Loucy (cell line): ENCODE measurements at regions not wholly inside any gene's neighbourhood (a gene's known extent, or its start where the extent isn't known, plus 50 kb on each side); places are given as distances from the start of the nearest gene placed in this dataset.
"Not testable (repeated sequence)": the region's sequence is repeated elsewhere in the genome, so short reads cannot be mapped to it uniquely, and the experiment has no call there.

ENCODE experiments used
- H2AFZ ChIP-seq: fragments of 200-600 bp; sonication (generic); 2 replicates; pipeline ENCODE4 v1.6.0; 2016; ENCODE audit warnings: antibody characterized with exemption, mild to moderate bottlenecking, low read length, moderate library complexity
- H3F3A ChIP-seq: fragments of 200-600 bp; 2 replicates; pipeline ENCODE4 v1.6.0; 2016; ENCODE audit warnings: antibody characterized with exemption, low read depth, mild to moderate bottlenecking
- H3K27me3 ChIP-seq: fragments of 200-600 bp; sonication (generic); 2 replicates; pipeline ENCODE4 v1.6.1; 2014; ENCODE audit warnings: low read length, mild to moderate bottlenecking; ENCODE audit not compliant: insufficient read depth, poor library complexity, severe bottlenecking
- H3K36me3 ChIP-seq: fragments of 200-600 bp; sonication (generic); 2 replicates; pipeline ENCODE4 v1.6.1; 2016; ENCODE audit warnings: low read length; ENCODE audit not compliant: insufficient read depth
- H3K4me1 ChIP-seq: fragments of 200-600 bp; sonication (generic); 2 replicates; pipeline ENCODE4 v1.5.1; 2014; ENCODE audit warnings: low read length, mild to moderate bottlenecking; ENCODE audit not compliant: insufficient read depth, poor library complexity, severe bottlenecking
- H3K4me2 ChIP-seq: fragments of 200-600 bp; sonication (generic); 2 replicates; pipeline ENCODE4 v1.6.0; 2014; ENCODE audit warnings: antibody characterized with exemption, low read length, low read depth, mild to moderate bottlenecking; ENCODE audit not compliant: poor library complexity, severe bottlenecking
- H3K4me3 ChIP-seq: fragments of 200-600 bp; sonication (generic); 2 replicates; pipeline ENCODE4 v1.5.1; 2014; ENCODE audit warnings: low read length, mild to moderate bottlenecking, mixed read lengths; ENCODE audit not compliant: poor library complexity, severe bottlenecking
- H3K79me2 ChIP-seq: fragments of 200-600 bp; sonication (generic); 2 replicates; pipeline ENCODE4 v1.6.1; 2014; ENCODE audit warnings: low read length; ENCODE audit not compliant: insufficient read depth
- H3K9ac ChIP-seq: fragments of 200-600 bp; sonication (generic); 2 replicates; pipeline ENCODE4 v1.6.0; 2014; ENCODE audit warnings: mild to moderate bottlenecking, low read depth, low read length, moderate library complexity; ENCODE audit not compliant: poor library complexity, severe bottlenecking
- H3K9me2 ChIP-seq: fragments of 200-600 bp; sonication (generic); replicated peaks from 2 replicates; pipeline ENCODE4 v1.6.1; 2016; ENCODE audit warnings: low read depth, low read length, mixed read lengths
- H3K9me3 ChIP-seq: fragments of 200-600 bp; sonication (generic); 2 replicates; pipeline ENCODE4 v1.6.1; 2014; ENCODE audit warnings: mild to moderate bottlenecking, antibody characterized with exemption, low read length, low read depth; ENCODE audit not compliant: insufficient read depth
- H4K20me1 ChIP-seq: fragments of 200-600 bp; sonication (generic); 2 replicates; pipeline ENCODE4 v1.6.0; 2014; ENCODE audit warnings: antibody characterized with exemption, low read length, mild to moderate bottlenecking; ENCODE audit not compliant: insufficient read depth, poor library complexity, severe bottlenecking
- CTCF ChIP-seq: fragments of 200-600 bp; sonication (generic); conservative IDR thresholded peaks from 2 replicates; pipeline ENCODE4 v1.5.1; 2014; ENCODE audit warnings: mild to moderate bottlenecking, antibody characterized with exemption, low read length
- EZH2phosphoT487 ChIP-seq: fragments of 200-600 bp; IDR thresholded peaks from 2 replicates; pipeline ENCODE4 v1.6.1; 2018; ENCODE audit warnings: antibody characterized with exemption, mild to moderate bottlenecking, moderate library complexity, borderline replicate concordance

- no peaks in the 10 kb centered on the region for H3K4me1 ChIP-seq
- H3K9me3 ChIP-seq: no peaks in the 10 kb centered on the region
- H2AFZ ChIP-seq: no peak overlapping the region
- H3K27me3 ChIP-seq: no peaks in the 10 kb centered on the region
- H3K36me3 ChIP-seq: no peaks in the 10 kb centered on the region
- H3K9ac ChIP-seq: no peak overlapping the region
- no peaks in the 10 kb centered on the region for H3K9me2 ChIP-seq
- no peak overlapping the region for H3K4me2 ChIP-seq
- TF ChIP-seq EZH2phosphoT487 (no peak), CTCF (no peak)
- H3K4me3 ChIP-seq: no peak overlapping the region
- H4K20me1 ChIP-seq: no peaks in the 10 kb centered on the region
- H3F3A ChIP-seq: no peaks in the 10 kb centered on the region
- no peaks in the 10 kb centered on the region for H3K79me2 ChIP-seq
Measured at GRCh38 chr6:4220558-4220957, 85.2 kb upstream of the ECI2 start.

DNA sequence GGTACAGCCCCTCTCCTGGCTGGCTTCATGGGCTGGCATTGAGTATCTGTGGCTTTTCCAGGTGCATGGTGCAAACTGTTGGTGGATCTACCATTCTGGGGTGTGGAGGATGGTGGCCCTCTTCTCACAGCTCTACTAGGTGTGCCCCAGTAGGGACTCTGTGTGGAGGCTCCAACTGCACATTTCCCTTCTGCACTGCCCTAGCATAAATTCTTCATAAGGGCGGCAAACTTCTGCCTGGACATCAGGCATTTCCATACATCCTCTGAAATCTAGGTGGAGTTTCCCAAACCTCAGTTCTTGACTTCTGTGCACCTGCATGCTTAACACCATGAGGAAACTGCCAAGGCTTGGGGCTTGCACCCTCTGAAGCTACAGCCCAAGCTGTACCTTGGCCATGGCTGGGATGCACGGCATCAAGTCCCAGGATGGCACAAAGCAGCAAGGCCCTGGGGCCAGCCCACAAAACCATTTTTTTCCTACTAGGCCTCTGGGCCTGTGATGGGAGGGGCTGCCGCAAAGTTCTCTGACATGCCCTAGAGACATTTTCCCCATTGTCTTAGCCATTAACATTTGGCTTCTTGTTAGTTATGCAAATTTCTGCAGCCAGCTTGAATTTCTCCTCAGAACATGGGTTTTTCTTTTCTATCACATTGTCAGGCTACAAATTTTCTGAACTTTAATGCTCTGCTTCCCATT, 83.4 kb upstream of the ECI2 start:
- H3K9me3 ChIP-seq, H3K9ac ChIP-seq, H4K20me1 ChIP-seq, H2AFZ ChIP-seq, H3K79me2 ChIP-seq, H3K4me1 ChIP-seq, H3F3A ChIP-seq, H3K36me3 ChIP-seq, H3K4me3 ChIP-seq, H3K27me3 ChIP-seq, H3K9me2 ChIP-seq, H3K4me2 ChIP-seq: not testable (repeated sequence)

DNA sequence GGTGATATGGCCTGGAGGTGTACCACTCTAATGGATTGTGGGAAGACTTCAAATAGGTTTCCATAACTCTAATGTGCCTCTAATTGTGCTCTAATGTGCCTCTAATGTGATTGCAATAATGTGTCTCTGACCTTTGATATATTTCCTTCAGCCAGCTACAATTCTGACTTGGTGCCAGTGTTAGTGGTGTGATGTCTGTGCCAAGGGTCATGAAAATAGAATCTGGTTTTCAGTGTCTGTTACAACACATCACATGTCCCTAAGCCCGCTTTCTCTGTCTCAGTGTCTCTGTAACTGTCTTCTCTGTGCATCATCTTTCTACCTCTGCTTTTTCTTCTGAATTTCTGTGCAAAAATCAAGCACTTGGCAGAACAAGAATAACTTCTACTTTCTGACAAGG, 77.2 kb upstream of the ECI2 start:
- H3K4me3 ChIP-seq: no peak overlapping the region
- H3K4me1 ChIP-seq: no peaks in the 10 kb centered on the region
- no peaks in the 10 kb centered on the region for H3K9me2 ChIP-seq
- H3K9me3 ChIP-seq: peaks cover 4% of the 10 kb centered on the region; the same call in 1 of the 2 replicates
- H4K20me1 ChIP-seq: no peaks in the 10 kb centered on the region
- H2AFZ ChIP-seq: no peak overlapping the region
- H3K9ac ChIP-seq: no peak overlapping the region
- H3K79me2 ChIP-seq: no peaks in the 10 kb centered on the region
- H3K27me3 ChIP-seq: no peaks in the 10 kb centered on the region
- no peaks in the 10 kb centered on the region for H3K36me3 ChIP-seq
- no peak overlapping the region for H3K4me2 ChIP-seq
- TF ChIP-seq EZH2phosphoT487 (no peak), CTCF (no peak)
- no peaks in the 10 kb centered on the region for H3F3A ChIP-seq
